ENCODE measurements at regions not wholly inside any gene's neighbourhood (a gene's known extent, or its start where the extent isn't known, plus 50 kb on each side); places are given as distances from the start of the nearest gene placed in this dataset.

GRCh38 chr21:16020878-16021277 lies 291.1 kb downstream of the USP25 start:
- no peak for DNase-seq

- no peak for DNase-seq
These were observed 292.3 kb downstream of the USP25 start for GRCh38 chr21:16022116-16022515.

GRCh38 chr21:16022921-16023320 lies 293.1 kb downstream of the USP25 start:
- no peak for DNase-seq

- DNase-seq, result no peak
These were observed 298.4 kb downstream of the USP25 start for GRCh38 chr21:16028142-16028541.

GRCh38 chr21:16028941-16029464 lies 299.2 kb downstream of the USP25 start:
- no peak for DNase-seq

- DNase-seq, result no peak
These were observed 303.4 kb downstream of the USP25 start for GRCh38 chr21:16033193-16033592.

- DNase-seq, result no peak
These were observed 304.8 kb downstream of the USP25 start for GRCh38 chr21:16034446-16035190.

GRCh38 chr21:16037421-16037955 lies 307.7 kb downstream of the USP25 start:
- DNase-seq, result no peak

GRCh38 chr21:16040601-16041000 lies 310.8 kb downstream of the USP25 start:
- DNase-seq, result no peak

- DNase-seq, result no peak
These were observed 314.9 kb downstream of the USP25 start for GRCh38 chr21:16044676-16045075.

GRCh38 chr21:16046656-16047330 lies 317.0 kb downstream of the USP25 start:
- no peak for DNase-seq

- no peak for DNase-seq
These were observed 318.1 kb downstream of the USP25 start for GRCh38 chr21:16047904-16048303.

GRCh38 chr21:16055014-16055413 lies 325.2 kb downstream of the USP25 start:
- no peak for DNase-seq

- DNase-seq, result no peak
These were observed 329.1 kb downstream of the USP25 start for GRCh38 chr21:16058896-16059295.

- DNase-seq, result no peak
These were observed 330.2 kb downstream of the USP25 start for GRCh38 chr21:16059981-16060380.

- DNase-seq, result no peak
These were observed 331.4 kb downstream of the USP25 start for GRCh38 chr21:16061194-16061593.

GRCh38 chr21:16069178-16070112 lies 339.7 kb downstream of the USP25 start:
- DNase-seq, result no peak

- DNase-seq, result no peak
These were observed 340.4 kb downstream of the USP25 start for GRCh38 chr21:16070207-16070651.

- no peak for DNase-seq
These were observed 341.3 kb downstream of the USP25 start for GRCh38 chr21:16071092-16071491.

- no peak for DNase-seq
These were observed 342.0 kb downstream of the USP25 start for GRCh38 chr21:16071761-16072160.

- DNase-seq, result no peak
These were observed 342.4 kb downstream of the USP25 start for GRCh38 chr21:16072221-16072620.

- no peak for DNase-seq
These were observed 343.0 kb downstream of the USP25 start for GRCh38 chr21:16072737-16073136.

- no peak for DNase-seq
These were observed 343.8 kb downstream of the USP25 start for GRCh38 chr21:16073586-16073985.
